K562 (cell line): ENCODE measurements at regions not wholly inside any gene's neighbourhood (a gene's known extent, or its start where the extent isn't known, plus 50 kb on each side); places are given as distances from the start of the nearest gene placed in this dataset.

ENCODE experiments used
- ATAC-seq: fragments of 200-7000 bp; cut with Tn5 transposase; 3 replicates; pipeline ENCODE4 v1.9.1; 2020; ENCODE audit warnings: moderate library complexity
- BruUV-seq: library from RNA; stranded (reverse); fragments of 400-500 nt; replicated peaks from 2 replicates; lab custom pipeline; 2021; lab: Mats Ljungman, UMichigan
- CTCF ChIA-PET: fragments of 300-600 bp; formaldehyde crosslinking; extraction: SDS; loops from one replicate; lab custom pipeline; 2021; ENCODE audit warnings: low intra/inter-chr PET ratio; lab: Yijun Ruan, JAX
- POLR2A ChIA-PET: fragments of 300-600, 350-650 bp; sonication (Branson Sonifier 250); formaldehyde crosslinking; extraction: SDS; loops from one replicate; lab custom pipeline; 2021; ENCODE audit warnings: antibody characterized with exemption, inconsistent platforms; lab: Yijun Ruan, JAX
- DNase-seq, 4 experiments: peaks; one replicate each; pipeline versions ENCODE4 v3.0.0 to v3.0.0-alpha.2; 2011 to 2018; ENCODE audit warnings: low spot score in 3 of 4, mixed read lengths in 3 of 4; ENCODE audit errors: extremely low read depth in 1 of 4
- FAIRE-seq: peaks from 2 replicates; lab custom pipeline; 2011; peaks lifted over from hg19 to GRCh38; lab: Jason Lieb, UNC
- H2AFZ ChIP-seq: 2 replicates; pipeline ENCODE4 v1.6.0; 2011; ENCODE audit warnings: low read depth, low read length, control low read depth, inconsistent platforms
- H3K27ac ChIP-seq: fragments of 200-600 bp; 3 replicates; pipeline ENCODE4 v1.8.0; 2011; ENCODE audit warnings: low read depth, mild to moderate bottlenecking, control low read depth, inconsistent platforms, low read length, moderate library complexity, mixed read lengths; ENCODE audit errors: extremely low read depth
- H3K27me3 ChIP-seq, 2 experiments: fragments of 300-600 bp in 1 of 2; 2 replicates in 1 of 2; 3 replicates in 1 of 2; pipeline versions ENCODE4 v1.6.0 to v1.8.0; 2011; ENCODE audit warnings: inconsistent platforms in 2 of 2, low read length in 2 of 2, mild to moderate bottlenecking in 1 of 2, mixed read lengths in 1 of 2, moderate library complexity in 1 of 2; ENCODE audit not compliant: control insufficient read depth in 2 of 2, insufficient read depth in 2 of 2
- H3K36me3 ChIP-seq: fragments of 300-600 bp; 3 replicates; pipeline ENCODE4 v1.8.0; 2011; ENCODE audit warnings: mild to moderate bottlenecking, low read length, inconsistent platforms; ENCODE audit not compliant: control insufficient read depth, insufficient read depth
- H3K4me1 ChIP-seq, 2 experiments: fragments of 200-600 bp in 1 of 2; replicated peaks in 1 of 2; 2 replicates in 1 of 2; 3 replicates in 1 of 2; pipeline versions ENCODE4 v1.5.1 to v1.8.0; 2011; ENCODE audit warnings: inconsistent platforms in 2 of 2, low read length in 2 of 2, mild to moderate bottlenecking in 1 of 2, mixed read lengths in 1 of 2, moderate library complexity in 1 of 2; ENCODE audit not compliant: control insufficient read depth in 2 of 2, insufficient read depth in 2 of 2
- H3K4me2 ChIP-seq: 2 replicates; pipeline ENCODE4 v1.6.1; 2011; ENCODE audit warnings: low read length, control low read depth, inconsistent platforms, mixed read lengths; ENCODE audit not compliant: insufficient read depth
- H3K4me3 ChIP-seq: fragments of 200-600 bp; sonication (generic), shearing (Covaris generic); 2 replicates; pipeline ENCODE4 v1.5.1; 2016; ENCODE audit warnings: control low read depth, inconsistent platforms
- H3K79me2 ChIP-seq: fragments of 200-600 bp; 3 replicates; pipeline ENCODE4 v1.8.0; 2011; ENCODE audit warnings: low read length, inconsistent platforms; ENCODE audit not compliant: control insufficient read depth, insufficient read depth
- H3K9ac ChIP-seq, 2 experiments: 2 replicates each; pipeline versions ENCODE4 v1.6.0 to v1.6.1; 2011; ENCODE audit warnings: low read depth in 2 of 2, low read length in 2 of 2, control low read depth in 1 of 2, inconsistent platforms in 1 of 2, mild to moderate bottlenecking in 1 of 2, mixed read lengths in 1 of 2; ENCODE audit not compliant: insufficient read depth in 1 of 2
- H3K9me1 ChIP-seq: one replicate; pipeline ENCODE4 v1.6.0; 2011; ENCODE audit warnings: inconsistent platforms, mild to moderate bottlenecking, low read length, moderate library complexity; ENCODE audit not compliant: control insufficient read depth, insufficient read depth
- H3K9me3 ChIP-seq: replicated peaks from 2 replicates; pipeline ENCODE4 v1.5.1; 2011; ENCODE audit warnings: low read depth, low read length, inconsistent platforms; ENCODE audit not compliant: control insufficient read depth, insufficient read depth
- H4K20me1 ChIP-seq: replicated peaks from 2 replicates; pipeline ENCODE4 v1.6.1; 2011; ENCODE audit warnings: low read length, inconsistent platforms, mixed read lengths; ENCODE audit not compliant: control insufficient read depth, insufficient read depth
- IRF1 ChIP-seq: sonication (generic); formaldehyde crosslinking; IDR thresholded peaks from 2 replicates; pipeline ENCODE4 v1.8.0; 2022; ENCODE audit warnings: missing genetic modification reagents, mild to moderate bottlenecking, borderline replicate concordance
- MEF2D ChIP-seq: conservative IDR thresholded peaks from 2 replicates; pipeline ENCODE4 v1.6.1; 2016; ENCODE audit warnings: low read depth, missing genetic modification characterization, missing compliant biosample characterization
- MTA1 ChIP-seq: fragments of 450-650 bp; IDR thresholded peaks from 2 replicates; pipeline ENCODE4 v1.6.1; 2017; ENCODE audit warnings: borderline replicate concordance
- NR2F6 ChIP-seq: fragments of 450-650 bp; formaldehyde crosslinking; IDR thresholded peaks from 2 replicates; pipeline ENCODE4 v1.4.0; 2020; ENCODE audit warnings: mild to moderate bottlenecking
- THRB ChIP-seq: fragments of 450-650 bp; formaldehyde crosslinking; conservative IDR thresholded peaks from 2 replicates; pipeline ENCODE4 v1.4.0; 2022; ENCODE audit warnings: mild to moderate bottlenecking, missing genetic modification characterization
- ZKSCAN1 ChIP-seq: fragments of 150-350 bp; IDR thresholded peaks from 2 replicates; pipeline ENCODE4 v1.6.1; 2016; ENCODE audit warnings: low read depth, low read length
- WGBS: fragments of 100-300 bp; shearing (Covaris generic); methylation state at CpG from one replicate; pipeline ENCODE4 v1.1.6; 2016; ENCODE audit warnings: low coverage, mixed read lengths; ENCODE audit not compliant: insufficient coverage; ENCODE audit errors: missing lambda C conversion rate; 5-methylcytosine and 5-hydroxymethylcytosine counted together
- in situ Hi-C: fragments of 300-500 bp; cut with MboI; formaldehyde crosslinking; loops from 4 replicates; pipeline ENCODE4 v1.15.0; 2018; ENCODE audit warnings: inconsistent platforms, mixed read lengths
- intact Hi-C: fragments of 100-400 bp; cut with micrococcal nuclease; formaldehyde crosslinking; loops from 2 replicates; pipeline ENCODE4 v1.14.2; 2022

GRCh38 chr20:4574356-4574690, 111.9 kb upstream of the PRNP start:
- Histone ChIP-seq H4K20me1 (no peaks in the 10 kb centered on the region), H3K36me3 (no peaks in the 10 kb centered on the region), H3K9me1 (no peaks in the 10 kb centered on the region), H3K4me2 (no peak overlapping the region), H3K4me1 (no peaks in the 10 kb centered on the region), H3K9me3 (no peaks in the 10 kb centered on the region), H3K9ac (no peak overlapping the region), H3K79me2 (no peaks in the 10 kb centered on the region), H3K27ac (no peak overlapping the region), H2AFZ (no peak overlapping the region), H3K4me3 (no peak overlapping the region), H3K27me3 (no peaks in the 10 kb centered on the region)
- no peak for FAIRE-seq
- ChIA-PET CTCF (no interaction called here), POLR2A (no interaction called here)
- WGBS, result 3% methylated on average over 3 of the region's 3 CpGs
- no TSS peak for BruUV-seq
- TF ChIP-seq MEF2D (tag), result no peak
- no peak for TF ChIP-seq IRF1
- TF ChIP-seq MTA1, result no peak
- no peak for TF ChIP-seq THRB (CRISPR knock-in tag)
- TF ChIP-seq NR2F6 (CRISPR knock-in tag), result no peak
- no peak for TF ChIP-seq ZKSCAN1
- ATAC-seq, result no peak
- in situ Hi-C loops (no loop called here), intact Hi-C loops (no loop called here)
- no peak for DNase-seq
